ENCODE measurements at regions not wholly inside any gene's neighbourhood (a gene's known extent, or its start where the extent isn't known, plus 50 kb on each side); places are given as distances from the start of the nearest gene placed in this dataset.
"Not testable (repeated sequence)": the region's sequence is repeated elsewhere in the genome, so short reads cannot be mapped to it uniquely, and the experiment has no call there.

DNA sequence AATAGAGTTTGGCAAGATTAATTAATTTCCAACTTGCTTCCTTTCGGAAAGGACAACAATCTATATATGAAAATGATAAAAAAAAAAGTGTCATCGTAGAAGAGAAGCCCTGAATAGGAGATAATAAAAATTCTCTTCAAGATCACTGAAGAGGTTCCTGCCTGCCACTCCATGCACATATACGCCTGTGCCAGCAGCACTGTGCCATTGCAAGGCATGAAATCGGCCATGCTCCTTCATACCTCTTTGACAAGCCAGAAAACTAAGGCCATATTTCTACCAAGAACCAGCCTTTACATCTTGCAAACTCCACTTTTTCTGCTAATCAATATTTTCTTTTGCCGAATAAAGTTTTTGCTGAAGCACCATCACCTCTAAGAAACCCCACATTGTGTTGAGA, 365.5 kb downstream of the CXXC4 start:
- no peak for DNase-seq (ENCODE audit: low spot score)

GRCh38 chr4:104128850-104129213, 365.9 kb downstream of the CXXC4 start:
- DNase-seq (ENCODE audit: low spot score): no peak

- no peak for DNase-seq (ENCODE audit: low spot score)
These were observed 366.5 kb downstream of the CXXC4 start for GRCh38 chr4:104128031-104128849.

GRCh38 chr4:104123021-104123420, 371.7 kb downstream of the CXXC4 start:
- DNase-seq (ENCODE audit: low spot score): no peak

DNA sequence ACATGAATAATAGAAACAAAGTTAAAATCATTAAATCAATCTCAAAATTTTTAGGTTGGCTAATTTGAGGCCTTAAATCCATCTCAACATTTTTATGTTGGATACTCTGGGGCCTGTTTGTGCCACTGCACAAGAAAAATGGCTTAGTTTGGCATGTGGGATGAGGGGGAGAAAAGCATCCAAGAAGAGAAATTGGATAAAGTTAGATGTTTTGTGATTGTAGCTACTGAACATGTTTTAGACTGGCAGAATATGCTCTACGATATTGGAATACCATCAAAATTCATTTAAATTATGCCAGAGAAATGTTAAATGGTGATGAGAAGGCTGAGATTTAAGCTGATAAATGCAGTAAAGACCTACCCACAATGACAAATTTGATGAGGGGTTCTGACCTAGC, 376.9 kb downstream of the CXXC4 start:
- DNase-seq (ENCODE audit: low spot score): no peak

GRCh38 chr4:104113850-104114249, 380.8 kb downstream of the CXXC4 start:
- DNase-seq (ENCODE audit: low spot score): no peak

DNA sequence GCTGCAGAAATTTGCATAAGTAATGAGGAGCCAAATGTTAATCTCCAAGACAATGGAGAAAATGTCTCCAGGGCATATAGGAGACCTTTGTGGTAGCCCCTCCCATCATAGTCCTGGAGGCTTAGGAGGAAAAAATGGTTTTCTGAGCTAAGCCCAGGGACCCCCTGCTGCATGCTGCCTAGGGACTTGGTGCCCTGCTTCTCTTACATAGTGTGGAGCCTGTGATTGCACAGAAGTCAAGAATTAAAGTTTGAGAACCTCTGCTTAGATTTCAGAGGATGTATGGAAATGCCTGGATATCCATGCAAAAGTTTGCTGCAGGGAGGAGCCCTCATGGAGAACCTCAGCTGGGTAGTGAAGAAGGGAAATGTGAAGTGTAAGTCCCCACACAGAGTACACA, 379.4 kb upstream of the TACR3 start:
- no peak for DNase-seq (ENCODE audit: low spot score)

DNA sequence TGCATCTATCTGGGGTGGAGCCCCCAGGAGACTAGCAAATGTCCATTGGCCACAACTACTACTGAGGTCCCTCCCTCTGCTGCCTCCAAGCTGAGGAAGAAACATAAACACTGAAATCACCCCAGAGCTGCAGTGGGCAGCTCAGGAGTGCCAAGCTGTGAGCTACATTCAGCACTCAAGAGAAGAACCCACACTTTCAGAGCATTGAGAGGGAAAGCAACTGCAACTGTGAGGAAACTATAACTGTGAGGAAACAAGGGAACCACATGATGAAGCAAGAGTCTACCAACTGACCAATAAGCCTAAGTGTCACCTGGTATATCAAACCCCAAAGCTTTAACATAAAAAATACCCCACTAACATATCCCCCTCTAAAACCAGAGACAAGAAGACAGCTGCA, 373.5 kb upstream of the TACR3 start:
- no peak for DNase-seq (ENCODE audit: low spot score)

GRCh38 chr4:104073229-104073628, 353.4 kb upstream of the TACR3 start:
- DNase-seq (ENCODE audit: low spot score): no peak

DNA sequence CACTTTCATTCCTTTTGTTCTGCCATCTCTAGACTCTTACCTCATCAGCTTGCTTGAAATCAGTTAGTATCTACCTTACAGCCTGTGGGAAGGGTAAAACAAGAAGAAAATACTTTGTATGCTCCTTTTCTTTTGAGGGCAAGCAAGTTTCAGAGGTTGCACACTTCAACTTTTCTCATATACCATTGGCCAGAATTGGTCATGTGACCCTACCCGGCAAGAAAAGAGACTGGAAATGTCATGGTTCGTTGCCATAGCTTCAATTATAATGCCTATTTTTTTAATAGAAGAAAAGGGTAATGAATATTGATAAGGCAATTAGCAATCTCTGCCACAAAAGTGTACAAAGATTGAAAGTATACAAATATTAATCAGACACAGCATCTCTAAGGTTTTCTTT, 346.7 kb upstream of the TACR3 start:
- no peak for DNase-seq (ENCODE audit: low spot score)

DNA sequence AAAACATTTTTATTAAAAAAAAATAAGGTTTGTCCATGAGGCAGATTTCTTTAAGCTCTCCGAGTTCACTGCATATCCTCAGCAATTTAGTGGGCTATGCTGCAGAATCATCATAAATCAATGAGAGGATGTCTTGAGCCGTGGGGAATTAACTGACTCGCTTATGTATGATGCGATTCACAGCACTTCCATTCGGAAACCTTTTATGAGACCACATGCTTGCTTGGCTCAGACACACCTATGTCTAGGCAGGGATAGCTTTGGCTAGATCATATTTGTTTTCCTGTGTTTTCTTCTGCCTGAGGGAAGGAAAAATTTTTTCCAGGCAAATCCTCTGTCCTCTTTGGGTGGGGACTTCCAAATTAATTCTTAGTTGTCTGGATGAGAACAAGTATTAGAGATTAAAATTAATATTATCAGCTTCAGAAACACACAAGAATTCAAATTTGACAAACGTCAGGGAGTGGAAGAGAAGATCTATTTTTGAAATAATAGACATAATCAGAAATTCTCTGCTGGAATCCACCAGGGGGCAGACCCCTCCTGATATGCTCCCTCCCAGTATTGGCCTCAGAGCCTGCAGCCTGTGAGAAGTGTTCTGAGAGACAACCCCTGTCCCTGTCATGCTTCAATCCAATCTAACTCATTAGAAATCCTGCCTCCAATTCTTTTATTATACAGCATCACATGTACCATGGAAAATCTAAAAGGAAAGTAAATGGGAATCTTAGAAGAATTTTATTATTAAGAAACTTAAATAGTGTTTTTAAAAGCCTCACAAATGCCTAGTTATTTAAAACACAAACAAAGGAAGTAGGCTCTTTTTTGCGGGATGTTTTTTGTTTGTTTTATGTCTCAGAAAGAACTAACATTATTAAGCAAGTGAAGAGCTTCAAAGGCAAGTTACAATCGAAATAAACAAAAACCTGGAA, 345.1 kb upstream of the TACR3 start:
- peak; percentile 44 for DNase-seq (ENCODE audit: low spot score)

DNA sequence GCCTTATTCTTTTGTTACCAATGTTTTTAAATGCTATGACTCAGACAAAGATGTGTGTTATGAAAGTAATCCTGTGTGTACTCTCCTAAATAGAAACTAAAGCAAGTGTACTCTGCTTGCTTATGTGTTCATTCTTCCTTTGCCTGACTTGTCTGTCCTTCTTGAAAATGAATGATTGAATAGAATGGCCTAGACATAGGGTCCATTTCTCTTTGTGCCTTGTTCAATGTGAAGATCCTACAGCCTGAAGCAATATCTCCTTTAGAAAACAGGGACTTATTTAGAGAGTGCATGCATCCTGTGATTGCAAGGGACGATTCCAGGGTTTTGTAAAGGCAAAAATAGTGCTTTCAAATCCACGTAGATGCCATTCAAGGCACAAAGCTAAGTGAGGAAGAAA, 343.6 kb upstream of the TACR3 start:
- no peak for DNase-seq (ENCODE audit: low spot score)

DNA sequence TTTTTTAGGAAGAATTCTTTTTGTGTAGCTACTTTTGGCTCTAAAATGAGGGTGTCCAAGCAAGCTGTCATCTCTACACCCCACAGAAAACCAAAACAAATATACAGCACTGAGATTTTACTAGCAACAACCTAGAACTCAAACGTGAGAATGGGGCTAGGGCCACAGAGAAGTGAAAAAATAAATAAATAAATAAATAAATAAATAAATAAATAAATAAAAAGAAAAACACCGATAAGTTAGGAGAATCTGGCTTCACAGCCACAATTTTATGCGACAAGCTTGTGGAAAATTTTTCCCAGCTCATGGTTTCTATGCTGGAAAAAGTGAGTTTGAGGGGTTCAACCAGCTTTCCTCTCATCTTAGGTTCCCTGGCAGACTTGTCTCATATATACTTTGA, 324.6 kb upstream of the TACR3 start:
- DNase-seq (ENCODE audit: low spot score): no peak

GRCh38 chr4:104032896-104033295, 313.1 kb upstream of the TACR3 start:
- DNase-seq (ENCODE audit: low spot score): no peak

- DNase-seq (ENCODE audit: low spot score): no peak
These were observed 305.5 kb upstream of the TACR3 start for GRCh38 chr4:104025251-104025650.

DNA sequence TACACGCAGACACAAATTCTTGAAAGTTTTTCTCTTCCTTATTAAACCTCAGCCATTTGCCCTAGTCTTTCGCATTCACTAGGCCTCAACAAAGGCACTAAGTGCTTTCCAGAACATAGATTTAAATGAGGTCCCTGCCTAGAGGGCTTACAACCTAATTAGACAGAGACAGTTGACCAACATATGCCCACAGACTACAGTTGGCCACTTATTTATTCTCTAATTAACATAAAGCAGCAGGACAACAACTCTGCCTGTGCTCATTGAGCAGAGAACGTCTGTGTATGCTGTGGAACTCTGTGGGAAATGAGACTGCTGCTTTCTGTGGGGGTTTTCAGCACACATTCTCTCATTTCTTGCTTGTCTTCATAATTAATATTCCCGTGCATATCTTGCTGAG, 303.0 kb upstream of the TACR3 start:
- no peak for DNase-seq (ENCODE audit: low spot score)

DNA sequence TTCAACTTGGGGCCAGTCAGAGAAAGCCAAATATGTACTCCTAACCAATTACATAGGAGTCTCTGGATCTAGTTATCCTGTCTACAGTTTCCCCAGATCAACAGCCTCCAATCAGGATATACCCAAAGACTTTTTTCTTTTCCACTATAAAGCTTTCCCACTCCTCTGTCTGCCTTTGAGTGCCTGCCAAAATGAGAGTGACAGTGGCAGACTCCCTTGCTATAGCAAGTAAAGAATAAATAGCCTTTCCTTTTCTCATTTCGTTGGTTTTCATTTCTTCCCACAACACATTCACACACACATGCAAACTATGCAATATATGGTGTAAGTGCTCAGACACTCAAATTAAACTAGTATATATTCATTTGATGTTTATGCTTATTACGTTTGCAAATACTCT, 302.4 kb upstream of the TACR3 start:
- no peak for DNase-seq (ENCODE audit: low spot score)

DNA sequence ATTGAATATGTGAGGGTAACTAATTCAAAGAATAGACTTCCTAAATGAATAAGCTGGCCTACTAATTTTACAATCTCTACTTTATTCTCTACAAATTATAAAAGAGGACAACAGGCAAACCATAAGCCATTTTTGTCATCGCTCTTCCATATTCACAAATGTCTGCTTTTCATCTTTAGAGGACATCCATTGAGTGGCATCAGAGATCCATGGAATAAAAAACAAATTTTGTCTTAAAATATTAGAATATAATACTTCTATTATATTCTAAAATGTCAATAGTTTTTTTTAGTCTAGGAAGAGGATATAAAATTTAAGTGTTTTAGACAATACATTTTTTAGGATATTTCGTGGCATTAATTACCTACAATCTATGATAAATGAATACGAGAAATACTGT, 300.9 kb upstream of the TACR3 start:
- no peak for DNase-seq (ENCODE audit: low spot score)

DNA sequence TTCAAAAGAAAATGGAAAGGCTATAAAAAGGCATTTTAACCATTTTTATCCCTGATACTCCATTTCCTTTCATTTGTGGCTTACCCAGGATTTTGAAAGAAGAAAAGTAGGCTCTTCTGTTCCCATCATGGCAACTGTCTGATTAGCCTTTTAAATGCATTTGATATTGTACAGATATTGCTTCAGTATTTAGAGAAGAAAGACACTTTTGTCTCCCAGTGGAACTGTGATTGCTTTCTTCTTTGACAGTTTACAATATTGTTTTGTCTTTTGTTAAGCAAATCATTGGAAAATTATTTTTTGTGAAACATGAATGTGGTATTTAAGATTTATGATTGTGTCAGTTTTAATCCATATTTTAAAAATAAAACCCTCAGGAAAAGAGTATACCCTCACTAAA, 297.4 kb upstream of the TACR3 start:
- no peak for DNase-seq (ENCODE audit: low spot score)

DNA sequence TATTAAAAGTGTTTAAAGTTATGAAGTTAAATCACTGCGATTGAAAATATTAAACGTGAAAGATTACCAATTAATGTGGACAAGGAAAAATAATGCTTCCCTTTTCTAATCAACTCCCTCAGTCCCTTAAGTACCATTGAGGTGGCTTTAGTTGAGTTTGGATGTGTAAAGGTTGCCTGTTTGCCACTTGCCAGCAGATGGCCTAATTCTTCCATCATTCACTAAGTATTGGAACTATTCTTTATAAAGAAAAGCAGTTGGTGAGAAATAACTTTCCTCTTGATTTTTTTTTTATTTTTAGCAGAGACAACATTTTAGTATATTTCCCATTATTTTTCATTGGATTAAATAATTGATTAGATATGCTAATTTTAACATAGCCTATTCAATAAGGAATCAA, 295.9 kb upstream of the TACR3 start:
- DNase-seq (ENCODE audit: low spot score): no peak

- DNase-seq (ENCODE audit: low spot score): no peak
These were observed 290.9 kb upstream of the TACR3 start for GRCh38 chr4:104010722-104011121.

- DNase-seq (ENCODE audit: low spot score): not testable (repeated sequence)
These were observed 282.5 kb upstream of the TACR3 start for GRCh38 chr4:104002318-104002717.

DNA sequence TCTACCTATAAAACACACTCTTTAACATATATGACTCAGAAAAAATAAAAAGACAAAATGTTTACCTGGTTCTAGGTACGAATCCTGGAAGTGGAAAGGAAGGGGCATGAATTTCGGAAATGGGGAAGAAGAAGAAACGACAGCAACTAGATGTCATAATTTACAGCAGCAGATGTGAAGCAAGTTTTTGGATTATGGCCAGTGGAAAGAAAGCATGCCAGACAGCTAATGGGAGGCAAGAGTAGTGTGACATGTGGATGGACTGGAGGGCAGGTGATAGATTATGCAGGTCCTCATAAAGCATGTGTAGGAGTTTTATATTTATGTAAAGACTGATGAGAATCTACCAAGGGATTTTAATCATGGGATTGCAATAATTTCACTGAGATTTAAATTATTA, 279.0 kb upstream of the TACR3 start:
- no peak for DNase-seq (ENCODE audit: low spot score)
